Anterior cingulate cortex (tissue), 58 donors: ENCODE measurements at regions not wholly inside any gene's neighbourhood (a gene's known extent, or its start where the extent isn't known, plus 50 kb on each side); places are given as distances from the start of the nearest gene placed in this dataset.
"Not testable (repeated sequence)": the region's sequence is repeated elsewhere in the genome, so short reads cannot be mapped to it uniquely, and the experiment has no call there.

Experiments used
- DNase-seq, 58 donors: peaks; one replicate each; lab custom pipeline; 2025; lab: John Stamatoyannopoulos, UW

GRCh38 chr21:10016991-10017390 lies 504.4 kb upstream of the TPTE start:
- DNase-seq: not testable (repeated sequence)

- DNase-seq: not testable (repeated sequence)
These were observed 503.6 kb upstream of the TPTE start for GRCh38 chr21:10017757-10018156.

DNA sequence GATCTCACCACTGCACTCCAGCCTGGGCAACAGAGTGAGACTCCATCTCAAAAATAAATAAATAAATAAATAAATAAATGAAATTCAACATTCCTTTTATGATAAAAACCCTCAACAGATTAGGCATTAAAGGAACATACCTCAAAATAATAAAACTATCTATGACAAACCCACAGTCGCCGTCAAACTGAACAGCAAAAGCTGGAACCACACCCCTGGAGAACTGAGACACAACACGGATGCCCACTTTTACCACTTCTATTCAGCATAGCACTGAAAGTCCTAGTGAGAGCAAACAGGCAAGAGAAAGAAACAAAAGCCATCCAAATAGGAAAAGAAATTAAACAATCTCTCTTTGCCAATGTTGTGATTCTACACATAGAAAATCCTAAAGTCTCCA lies 499.9 kb upstream of the TPTE start:
- DNase-seq: not testable (repeated sequence)

DNA sequence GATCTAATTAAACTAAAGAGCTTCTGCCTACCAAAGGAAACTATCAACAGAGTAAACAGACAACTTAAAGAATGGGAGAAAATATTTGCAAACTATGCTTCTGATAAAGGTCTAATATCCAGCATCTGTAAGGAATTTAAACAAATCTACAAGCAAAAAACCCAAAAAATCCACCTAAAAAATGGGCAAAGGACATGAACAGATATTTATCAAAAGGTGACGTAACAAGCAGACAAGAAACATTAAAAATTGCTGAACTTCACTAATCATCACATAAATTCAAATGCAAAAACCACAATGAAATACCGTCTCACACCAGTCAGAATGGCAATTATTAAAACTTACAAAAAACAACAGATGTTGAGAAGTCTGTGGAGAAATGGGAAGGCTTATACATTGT lies 498.6 kb upstream of the TPTE start:
- DNase-seq: not testable (repeated sequence)
